Duodenal mucosa (tissue), 2 donors: ENCODE measurements at regions not wholly inside any gene's neighbourhood (a gene's known extent, or its start where the extent isn't known, plus 50 kb on each side); places are given as distances from the start of the nearest gene placed in this dataset.

Source experiments
- H3K27ac ChIP-seq: one replicate; pipeline ENCODE4 v1.7.0; 2013; ENCODE audit warnings: low read depth, low read length
- H3K27me3 ChIP-seq, 2 donors: one replicate each; pipeline ENCODE4 v1.7.0; 2013; ENCODE audit warnings: low read length in 2 of 2, control low read depth in 1 of 2; ENCODE audit not compliant: insufficient read depth in 2 of 2, control insufficient read depth in 1 of 2
- H3K36me3 ChIP-seq, 2 donors: one replicate each; pipeline ENCODE4 v1.7.0; 2013; ENCODE audit warnings: low read length in 2 of 2, control low read depth in 1 of 2; ENCODE audit not compliant: insufficient read depth in 2 of 2, control insufficient read depth in 1 of 2
- H3K4me1 ChIP-seq, 2 donors: one replicate each; pipeline ENCODE4 v1.7.0; 2013; ENCODE audit warnings: low read length in 2 of 2, control low read depth in 1 of 2; ENCODE audit not compliant: insufficient read depth in 2 of 2, control insufficient read depth in 1 of 2
- H3K4me3 ChIP-seq, 2 donors: one replicate each; pipeline ENCODE4 v1.7.0; 2013; ENCODE audit warnings: low read length in 2 of 2, low read depth in 1 of 2
- H3K9ac ChIP-seq, 2 donors: one replicate each; pipeline ENCODE4 v1.7.0; 2013; ENCODE audit warnings: low read length in 2 of 2, low read depth in 1 of 2
- H3K9me3 ChIP-seq, 2 donors: one replicate each; pipeline ENCODE4 v1.7.0; 2013; ENCODE audit warnings: low read length in 2 of 2, control low read depth in 1 of 2; ENCODE audit not compliant: control insufficient read depth in 1 of 2

GRCh38 chr7:77467408-77467807 is 51.3 kb upstream of the GSAP start:
- Histone ChIP-seq H3K9ac (no peak overlapping the region), H3K27ac (no peak overlapping the region), H3K27me3 (no peaks in the 10 kb centered on the region), H3K4me1 (no peaks in the 10 kb centered on the region), H3K4me3 (no peak overlapping the region), H3K9me3 (no peaks in the 10 kb centered on the region), H3K36me3 (no peaks in the 10 kb centered on the region)

GRCh38 chr7:77466450-77466849 is 50.3 kb upstream of the GSAP start:
- no peaks in the 10 kb centered on the region for H3K9me3 ChIP-seq
- H3K27me3 ChIP-seq, result no peaks in the 10 kb centered on the region
- no peaks in the 10 kb centered on the region for H3K4me1 ChIP-seq
- H3K27ac ChIP-seq, result no peak overlapping the region
- H3K36me3 ChIP-seq, result no peaks in the 10 kb centered on the region
- no peak overlapping the region for H3K9ac ChIP-seq
- no peak overlapping the region for H3K4me3 ChIP-seq
